Gastroesophageal sphincter (tissue), 3 donors: ENCODE measurements at regions not wholly inside any gene's neighbourhood (a gene's known extent, or its start where the extent isn't known, plus 50 kb on each side); places are given as distances from the start of the nearest gene placed in this dataset.

Source experiments
- EP300 ChIP-seq: sonication (generic); formaldehyde crosslinking; IDR thresholded peaks from one replicate; pipeline ENCODE4 v1.6.1; 2017; ENCODE audit warnings: antibody characterized with exemption, mild to moderate bottlenecking
- POLR2A ChIP-seq, 2 donors: fragments of 450-650 bp; IDR thresholded peaks; one replicate each; pipeline ENCODE4 v1.6.1; 2017; ENCODE audit warnings: antibody characterized with exemption in 2 of 2, mild to moderate bottlenecking in 2 of 2, moderate library complexity in 1 of 2
- TF ChIP-seq, protein P1 (sequence below), 4 experiments: fragments of 200-600 bp in 2 of 4; fragments of 450-650 bp in 2 of 4; sonication (generic) in 1 of 4; IDR thresholded peaks; one replicate each; pipeline ENCODE4 v1.5.1; 2017 to 2019; ENCODE audit warnings: antibody characterized with exemption in 4 of 4, mild to moderate bottlenecking in 2 of 4, moderate library complexity in 2 of 4

- TF ChIP-seq, protein P1, sequence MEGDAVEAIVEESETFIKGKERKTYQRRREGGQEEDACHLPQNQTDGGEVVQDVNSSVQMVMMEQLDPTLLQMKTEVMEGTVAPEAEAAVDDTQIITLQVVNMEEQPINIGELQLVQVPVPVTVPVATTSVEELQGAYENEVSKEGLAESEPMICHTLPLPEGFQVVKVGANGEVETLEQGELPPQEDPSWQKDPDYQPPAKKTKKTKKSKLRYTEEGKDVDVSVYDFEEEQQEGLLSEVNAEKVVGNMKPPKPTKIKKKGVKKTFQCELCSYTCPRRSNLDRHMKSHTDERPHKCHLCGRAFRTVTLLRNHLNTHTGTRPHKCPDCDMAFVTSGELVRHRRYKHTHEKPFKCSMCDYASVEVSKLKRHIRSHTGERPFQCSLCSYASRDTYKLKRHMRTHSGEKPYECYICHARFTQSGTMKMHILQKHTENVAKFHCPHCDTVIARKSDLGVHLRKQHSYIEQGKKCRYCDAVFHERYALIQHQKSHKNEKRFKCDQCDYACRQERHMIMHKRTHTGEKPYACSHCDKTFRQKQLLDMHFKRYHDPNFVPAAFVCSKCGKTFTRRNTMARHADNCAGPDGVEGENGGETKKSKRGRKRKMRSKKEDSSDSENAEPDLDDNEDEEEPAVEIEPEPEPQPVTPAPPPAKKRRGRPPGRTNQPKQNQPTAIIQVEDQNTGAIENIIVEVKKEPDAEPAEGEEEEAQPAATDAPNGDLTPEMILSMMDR (IDR thresholded peaks at IDR 0.05), result no peak
- no peak for TF ChIP-seq EP300
- no peak for TF ChIP-seq POLR2A (IDR thresholded peaks at IDR 0.05)
Observed at GRCh38 chr3:26018889-26019288, 229.0 kb downstream of the OXSM start.
